ENCODE measurements at regions not wholly inside any gene's neighbourhood (a gene's known extent, or its start where the extent isn't known, plus 50 kb on each side); places are given as distances from the start of the nearest gene placed in this dataset.

- no peak for TF ChIP-seq CTCF (IDR thresholded peaks at IDR 0.05; ENCODE audit: control extremely low read depth in 1 of 3, insufficient read depth in 1 of 3, low read depth in 1 of 3, low read length in 3 of 3)
- TF ChIP-seq JUN (IDR thresholded peaks at IDR 0.05; ENCODE audit: low read depth, low read length): no peak
- TF ChIP-seq POLR2AphosphoS5 (IDR thresholded peaks at IDR 0.05; ENCODE audit: low read depth, low read length): no peak
- no peak for TF ChIP-seq EZH2 (IDR thresholded peaks at IDR 0.05; ENCODE audit: low read depth, low read length, severe bottlenecking)
- TF ChIP-seq FOSL1 (IDR thresholded peaks at IDR 0.05; ENCODE audit: insufficient read depth, low read depth, low read length): no peak
- TF ChIP-seq SIRT6 (IDR thresholded peaks at IDR 0.05; ENCODE audit: low read length): no peak
- no peak for TF ChIP-seq SUZ12 (IDR thresholded peaks at IDR 0.05; ENCODE audit: low read length)
- TF ChIP-seq HDAC6 (IDR thresholded peaks at IDR 0.05; ENCODE audit: low read depth, low read length): no peak
- TF ChIP-seq RXRA (IDR thresholded peaks at IDR 0.05; ENCODE audit: insufficient read depth, low read depth, low read length): no peak
- no peak for TF ChIP-seq NRF1 (IDR thresholded peaks at IDR 0.05; ENCODE audit: low read depth, low read length)
- no peak for TF ChIP-seq ATF2 (IDR thresholded peaks at IDR 0.05; ENCODE audit: low read length)
- no peak for TF ChIP-seq TCF12 (IDR thresholded peaks at IDR 0.05; ENCODE audit: low read depth, low read length)
Observed at GRCh38 chr5:171534043-171534895, 114.8 kb downstream of the FGF18 start.

Measured in H1 (cell line).